ENCODE measurements at regions not wholly inside any gene's neighbourhood (a gene's known extent, or its start where the extent isn't known, plus 50 kb on each side); places are given as distances from the start of the nearest gene placed in this dataset.
A peak's percentile ranks its signal among the peaks of the same experiment; 100 is the strongest.

GRCh38 chr11:25970726-25971508 lies 361.0 kb upstream of the ANO3 start:
- DNase-seq (ENCODE audit: low spot score): no peak

GRCh38 chr11:25980091-25980490 lies 351.8 kb upstream of the ANO3 start:
- no peak for DNase-seq (ENCODE audit: low spot score)

DNA sequence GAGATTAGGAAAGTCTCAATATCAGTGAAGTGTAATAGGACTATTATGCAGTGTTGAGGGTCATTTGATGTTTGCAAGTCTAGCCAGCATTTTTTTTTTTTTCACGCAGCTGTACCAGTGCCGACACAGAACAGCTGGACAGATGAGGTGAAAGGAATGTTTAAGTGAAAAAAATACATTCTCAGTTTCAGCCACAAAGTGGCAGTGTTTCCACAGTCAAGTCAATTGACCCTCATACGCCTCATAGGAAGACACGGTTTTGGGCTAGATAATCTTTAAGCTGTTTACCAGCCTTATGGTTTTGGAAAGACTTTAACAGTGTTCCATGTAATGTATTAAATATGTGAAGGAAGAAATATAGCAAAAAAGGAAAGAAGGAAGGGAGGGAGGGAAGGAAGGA lies 349.9 kb upstream of the ANO3 start:
- DNase-seq (ENCODE audit: low spot score): peak; percentile 32

GRCh38 chr11:25983280-25983679 lies 348.6 kb upstream of the ANO3 start:
- no peak for DNase-seq (ENCODE audit: low spot score)

GRCh38 chr11:25988178-25988577 lies 343.8 kb upstream of the ANO3 start:
- DNase-seq (ENCODE audit: low spot score): no peak

- no peak for DNase-seq (ENCODE audit: low spot score)
Observed at GRCh38 chr11:25990406-25990805, 341.5 kb upstream of the ANO3 start.

GRCh38 chr11:25991476-25991875 lies 340.5 kb upstream of the ANO3 start:
- no peak for DNase-seq (ENCODE audit: low spot score)

DNA sequence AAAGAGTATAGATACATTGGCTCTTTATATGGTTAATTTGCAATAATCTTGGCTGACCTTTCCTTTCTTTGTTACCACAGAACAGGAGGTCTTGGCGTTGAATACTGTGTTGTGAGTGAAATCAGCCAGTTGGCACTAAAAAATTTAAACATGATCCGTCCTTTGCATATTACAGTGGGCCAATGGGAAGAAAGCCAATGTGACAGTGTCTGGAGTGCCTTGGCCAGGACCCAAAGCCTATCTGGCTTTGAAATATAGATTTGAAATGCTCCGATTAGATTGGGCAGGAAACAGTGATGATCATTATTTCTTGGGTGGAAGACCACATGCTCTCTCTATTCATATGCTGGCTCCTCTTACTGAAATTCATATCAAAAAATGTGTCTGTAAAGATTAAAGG lies 339.6 kb upstream of the ANO3 start:
- DNase-seq (ENCODE audit: low spot score): no peak

- DNase-seq (ENCODE audit: low spot score): no peak
Observed at GRCh38 chr11:25993016-25993415, 338.9 kb upstream of the ANO3 start.

DNA sequence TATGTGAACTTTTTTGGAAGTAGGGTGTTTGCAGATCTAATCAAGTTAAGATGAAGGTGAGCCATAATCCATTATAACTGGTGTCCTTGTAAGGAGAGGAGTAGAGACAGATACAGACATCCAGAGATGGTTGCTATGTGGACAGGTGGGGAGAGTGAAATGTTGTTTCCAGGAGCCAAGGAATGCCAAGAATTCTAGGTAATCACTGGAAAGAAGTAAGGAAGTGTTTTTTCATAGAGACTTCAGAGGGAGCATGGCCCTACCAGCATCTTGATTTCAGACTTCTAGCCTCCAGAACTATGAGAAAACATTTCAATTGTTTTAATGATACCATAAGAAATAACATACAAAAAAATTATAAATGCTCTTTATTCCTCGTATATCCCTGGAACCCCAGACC lies 320.5 kb upstream of the ANO3 start:
- DNase-seq (ENCODE audit: low spot score): no peak

- no peak for DNase-seq (ENCODE audit: low spot score)
Observed at GRCh38 chr11:26014456-26015115, 317.3 kb upstream of the ANO3 start.

GRCh38 chr11:26017322-26017860 lies 314.5 kb upstream of the ANO3 start:
- DNase-seq (ENCODE audit: low spot score): no peak

GRCh38 chr11:26017903-26018302 lies 314.0 kb upstream of the ANO3 start:
- no peak for DNase-seq (ENCODE audit: low spot score)

DNA sequence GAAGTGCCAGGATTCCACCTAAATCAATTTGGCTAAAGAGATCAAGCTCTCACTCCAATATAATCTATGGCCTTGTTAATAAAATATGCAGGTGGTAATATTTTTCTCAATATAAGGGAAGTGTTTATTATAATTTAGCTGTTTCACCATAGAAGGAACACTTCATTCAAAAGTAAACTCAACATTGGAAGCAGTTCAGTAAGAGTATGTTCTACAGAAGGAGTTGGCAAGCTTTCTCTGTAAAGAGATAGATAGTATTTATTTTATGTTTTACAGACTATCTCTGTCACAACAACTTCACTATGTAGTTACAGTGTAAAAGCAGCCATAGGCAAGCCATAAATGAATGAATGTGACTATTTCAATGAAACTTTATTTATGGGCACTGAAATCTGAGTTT lies 313.6 kb upstream of the ANO3 start:
- no peak for DNase-seq (ENCODE audit: low spot score)

GRCh38 chr11:26019386-26019785 lies 312.5 kb upstream of the ANO3 start:
- DNase-seq (ENCODE audit: low spot score): no peak

GRCh38 chr11:26021017-26021416 lies 310.9 kb upstream of the ANO3 start:
- DNase-seq (ENCODE audit: low spot score): no peak

DNA sequence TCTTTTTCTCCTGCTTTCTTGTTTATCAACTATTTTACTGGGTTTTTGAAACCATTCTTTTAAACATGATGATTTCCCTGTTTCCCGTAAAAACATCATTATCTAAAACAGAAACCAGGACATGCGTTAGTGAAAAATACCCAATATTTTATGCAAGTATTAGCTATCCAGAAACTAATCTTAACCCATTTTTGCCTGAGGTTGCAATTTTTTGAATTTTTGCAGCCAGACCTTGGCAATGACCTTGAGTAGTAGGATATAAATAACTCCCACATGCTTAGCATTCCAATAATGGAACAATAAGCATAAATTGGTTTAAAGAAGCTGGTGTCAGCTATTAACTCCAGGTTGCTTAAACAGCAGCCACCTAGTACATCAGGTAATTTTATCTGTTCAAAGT lies 308.9 kb upstream of the ANO3 start:
- no peak for DNase-seq (ENCODE audit: low spot score)

GRCh38 chr11:26025676-26026075 lies 306.3 kb upstream of the ANO3 start:
- DNase-seq (ENCODE audit: low spot score): no peak

- no peak for DNase-seq (ENCODE audit: low spot score)
Observed at GRCh38 chr11:26026078-26026477, 305.9 kb upstream of the ANO3 start.

- no peak for DNase-seq (ENCODE audit: low spot score)
Observed at GRCh38 chr11:26027887-26028286, 304.0 kb upstream of the ANO3 start.

DNA sequence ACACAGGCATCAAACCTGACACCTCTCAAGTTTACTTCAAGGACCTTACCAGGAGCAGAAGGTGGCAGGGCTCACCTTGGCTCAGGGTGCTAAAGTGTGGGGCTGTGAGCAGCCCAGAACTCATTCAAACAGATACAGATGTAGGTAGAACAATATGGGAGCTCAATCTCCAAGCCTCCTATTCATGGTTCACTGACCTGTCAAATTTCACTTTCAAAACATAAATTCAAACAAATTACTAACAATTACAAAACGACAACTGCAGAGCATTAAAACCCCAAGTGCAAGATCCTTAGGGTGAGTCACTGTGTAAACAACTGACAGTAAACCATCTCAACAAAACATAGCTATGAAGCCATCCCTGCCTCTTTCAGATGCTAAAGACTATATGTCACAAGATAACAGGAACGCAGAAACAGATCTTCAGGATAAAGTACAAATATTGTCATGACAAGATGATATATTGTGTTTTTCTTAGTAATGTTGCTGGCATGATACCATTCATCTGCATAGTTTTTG lies 303.5 kb upstream of the ANO3 start:
- peak; percentile 22 for DNase-seq (ENCODE audit: low spot score)

DNA sequence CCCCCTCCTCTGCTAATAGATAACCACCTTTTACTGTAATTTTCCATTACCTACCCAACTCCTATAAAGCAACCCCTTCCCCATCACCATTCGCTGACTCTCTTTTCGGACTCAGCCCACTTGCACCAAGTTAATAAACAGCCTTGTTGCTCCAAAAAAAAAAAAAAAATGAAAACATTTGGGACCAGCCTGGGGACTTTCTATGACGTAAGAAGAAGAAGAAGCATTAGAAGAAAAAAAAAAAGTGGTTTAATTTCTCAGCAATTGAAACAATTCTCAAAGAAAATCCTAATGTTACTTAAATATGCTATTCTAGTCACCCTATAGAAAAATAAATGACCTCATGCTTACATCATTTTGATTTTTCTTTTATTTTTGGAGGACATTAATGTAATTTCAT lies 301.5 kb upstream of the ANO3 start:
- DNase-seq (ENCODE audit: low spot score): no peak

DNA sequence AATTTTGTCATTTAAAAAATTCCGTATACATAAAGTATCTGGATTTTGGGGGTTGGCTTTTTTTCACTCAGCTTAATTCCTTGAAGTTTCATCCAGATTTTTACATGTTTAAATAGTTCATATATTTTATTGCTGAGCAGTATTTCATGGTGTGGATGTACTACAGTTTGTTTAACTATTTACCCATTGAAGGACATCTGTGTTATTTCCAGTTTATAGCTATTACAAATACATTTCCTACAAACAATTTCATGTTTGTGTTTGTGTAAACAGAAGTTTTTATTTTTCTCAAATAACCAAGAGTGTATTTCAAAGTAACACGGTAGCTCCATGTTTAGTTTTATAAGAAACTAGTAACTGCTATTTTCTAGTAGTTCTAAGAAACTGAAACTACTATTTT lies 299.7 kb upstream of the ANO3 start:
- DNase-seq (ENCODE audit: low spot score): no peak
